ENCODE measurements at regions not wholly inside any gene's neighbourhood (a gene's known extent, or its start where the extent isn't known, plus 50 kb on each side); places are given as distances from the start of the nearest gene placed in this dataset. TPM values are rescaled to one million over a fixed set of nuclear protein-coding genes. Genes with fewer than 3 reads are reported as not detected.

GRCh38 chr6:127030111-127030510 is 88.4 kb upstream of the RSPO3 start:
- CTCF ChIA-PET = no interaction called here
- no peaks in the 10 kb centered on the region for H3K4me1 Mint-ChIP-seq (ENCODE audit: low read depth)
- no peaks in the 10 kb centered on the region for H3K36me3 Mint-ChIP-seq (ENCODE audit: low read depth)
- no peaks in the 10 kb centered on the region for H3K9me3 Mint-ChIP-seq
- no peak for DNase-seq
- no peak overlapping the region for H3K4me3 Mint-ChIP-seq
- H3K27me3 Mint-ChIP-seq (ENCODE audit: low read depth) = no peaks in the 10 kb centered on the region
- intact Hi-C loops (cut with micrococcal nuclease) = no loop called here
- H3K27ac Mint-ChIP-seq = no peak overlapping the region

GRCh38 chr6:127030836-127031235 is 87.6 kb upstream of the RSPO3 start:
- H3K4me1 Mint-ChIP-seq (ENCODE audit: low read depth) = no peaks in the 10 kb centered on the region
- no peak for DNase-seq
- intact Hi-C loops (cut with micrococcal nuclease) = no loop called here
- no peak overlapping the region for H3K27ac Mint-ChIP-seq
- H3K36me3 Mint-ChIP-seq (ENCODE audit: low read depth) = no peaks in the 10 kb centered on the region
- H3K4me3 Mint-ChIP-seq = no peak overlapping the region
- H3K9me3 Mint-ChIP-seq = no peaks in the 10 kb centered on the region
- no peaks in the 10 kb centered on the region for H3K27me3 Mint-ChIP-seq (ENCODE audit: low read depth)
- CTCF ChIA-PET = no interaction called here

GRCh38 chr6:127031511-127031910 is 87.0 kb upstream of the RSPO3 start:
- Mint-ChIP-seq H3K9me3 (no peaks in the 10 kb centered on the region), H3K27me3 (ENCODE audit: low read depth) (no peaks in the 10 kb centered on the region), H3K4me1 (ENCODE audit: low read depth) (no peaks in the 10 kb centered on the region), H3K27ac (no peak overlapping the region), H3K36me3 (ENCODE audit: low read depth) (no peaks in the 10 kb centered on the region), H3K4me3 (no peak overlapping the region)
- intact Hi-C loops (cut with micrococcal nuclease) = no loop called here
- DNase-seq = no peak
- CTCF ChIA-PET = no interaction called here

- intact Hi-C loops (cut with micrococcal nuclease) = no loop called here
- CTCF ChIA-PET = no interaction called here
- H3K4me3 Mint-ChIP-seq = no peak overlapping the region
- H3K9me3 Mint-ChIP-seq = no peaks in the 10 kb centered on the region
- H3K36me3 Mint-ChIP-seq (ENCODE audit: low read depth) = no peaks in the 10 kb centered on the region
- DNase-seq = no peak
- H3K27me3 Mint-ChIP-seq (ENCODE audit: low read depth) = peaks cover 2% of the 10 kb centered on the region
- no peaks in the 10 kb centered on the region for H3K4me1 Mint-ChIP-seq (ENCODE audit: low read depth)
- H3K27ac Mint-ChIP-seq = no peak overlapping the region
These were observed 85.5 kb upstream of the RSPO3 start for GRCh38 chr6:127032971-127033370.

GRCh38 chr6:127051571-127052260 is 66.8 kb upstream of the RSPO3 start:
- no peaks in the 10 kb centered on the region for H3K36me3 Mint-ChIP-seq (ENCODE audit: low read depth)
- H3K9me3 Mint-ChIP-seq = peaks cover 5% of the 10 kb centered on the region
- H3K4me3 Mint-ChIP-seq = no peak overlapping the region
- intact Hi-C loops (cut with micrococcal nuclease) = no loop called here
- H3K4me1 Mint-ChIP-seq (ENCODE audit: low read depth) = peaks cover 2% of the 10 kb centered on the region
- H3K27ac Mint-ChIP-seq = no peak overlapping the region
- H3K27me3 Mint-ChIP-seq (ENCODE audit: low read depth) = no peaks in the 10 kb centered on the region
- DNase-seq = no peak
- CTCF ChIA-PET = no interaction called here

GRCh38 chr6:127053032-127053874 is 65.2 kb upstream of the RSPO3 start:
- Mint-ChIP-seq H3K36me3 (ENCODE audit: low read depth) (no peaks in the 10 kb centered on the region), H3K27ac (no peak overlapping the region), H3K4me3 (no peak overlapping the region), H3K9me3 (peaks cover 5% of the 10 kb centered on the region), H3K4me1 (ENCODE audit: low read depth) (peaks cover 2% of the 10 kb centered on the region), H3K27me3 (ENCODE audit: low read depth) (no peaks in the 10 kb centered on the region)
- intact Hi-C loops (cut with micrococcal nuclease) = no loop called here
- CTCF ChIA-PET = no interaction called here
- DNase-seq = no peak

GRCh38 chr6:127053875-127054235 is 64.6 kb upstream of the RSPO3 start:
- H3K4me1 Mint-ChIP-seq (ENCODE audit: low read depth) = peaks cover 2% of the 10 kb centered on the region
- no peak overlapping the region for H3K4me3 Mint-ChIP-seq
- DNase-seq = no peak
- H3K27ac Mint-ChIP-seq = no peak overlapping the region
- H3K36me3 Mint-ChIP-seq (ENCODE audit: low read depth) = no peaks in the 10 kb centered on the region
- CTCF ChIA-PET = no interaction called here
- intact Hi-C loops (cut with micrococcal nuclease) = no loop called here
- H3K9me3 Mint-ChIP-seq = peaks cover 5% of the 10 kb centered on the region
- H3K27me3 Mint-ChIP-seq (ENCODE audit: low read depth) = no peaks in the 10 kb centered on the region

GRCh38 chr6:127058027-127058426 is 60.4 kb upstream of the RSPO3 start:
- Mint-ChIP-seq H3K36me3 (ENCODE audit: low read depth) (no peaks in the 10 kb centered on the region), H3K4me3 (no peak overlapping the region)
- CTCF ChIA-PET = no interaction called here

GRCh38 chr6:127058936-127059335 is 59.5 kb upstream of the RSPO3 start:
- H3K36me3 Mint-ChIP-seq (ENCODE audit: low read depth) = no peaks in the 10 kb centered on the region
- H3K27me3 Mint-ChIP-seq (ENCODE audit: low read depth) = no peaks in the 10 kb centered on the region
- CTCF ChIA-PET = no interaction called here
- DNase-seq = no peak
- H3K4me1 Mint-ChIP-seq (ENCODE audit: low read depth) = no peaks in the 10 kb centered on the region
- intact Hi-C loops (cut with micrococcal nuclease) = no loop called here
- no peak overlapping the region for H3K27ac Mint-ChIP-seq
- H3K4me3 Mint-ChIP-seq = no peak overlapping the region
- no peaks in the 10 kb centered on the region for H3K9me3 Mint-ChIP-seq

More at GRCh38 chr6:127058027-127058426, 60.4 kb upstream of the RSPO3 start:
- Mint-ChIP-seq H3K4me1 (ENCODE audit: low read depth) (peaks cover 1% of the 10 kb centered on the region), H3K9me3 (no peaks in the 10 kb centered on the region), H3K27ac (no peak overlapping the region), H3K27me3 (ENCODE audit: low read depth) (no peaks in the 10 kb centered on the region)
- intact Hi-C loops (cut with micrococcal nuclease) = no loop called here
- DNase-seq = no peak

Small RNA genes in the stretch of these regions (microRNA-seq; reads per million reads assigned to microRNA genes)
- gene MIR588 (ENCODE audit: borderline microRNAs expressed, borderline replicate concordance) = not detected

Data from activated naive CD4-positive, alpha-beta T cell treated with anti-CD3 and anti-CD28 coated beads for 36 hours (primary cell).